Neural cell (in vitro differentiated cells): ENCODE measurements at regions not wholly inside any gene's neighbourhood (a gene's known extent, or its start where the extent isn't known, plus 50 kb on each side); places are given as distances from the start of the nearest gene placed in this dataset.

Experiments
- POLR2AphosphoS5 ChIP-seq: IDR thresholded peaks from 2 replicates; pipeline ENCODE4 v1.6.1; 2012
- TF ChIP-seq, protein P1 (sequence below): fragments of 450-650 bp; IDR thresholded peaks from 2 replicates; pipeline ENCODE4 v1.5.1; 2014; ENCODE audit warnings: antibody characterized with exemption, mild to moderate bottlenecking, moderate library complexity; ENCODE audit not compliant: poor library complexity, severe bottlenecking

DNA sequence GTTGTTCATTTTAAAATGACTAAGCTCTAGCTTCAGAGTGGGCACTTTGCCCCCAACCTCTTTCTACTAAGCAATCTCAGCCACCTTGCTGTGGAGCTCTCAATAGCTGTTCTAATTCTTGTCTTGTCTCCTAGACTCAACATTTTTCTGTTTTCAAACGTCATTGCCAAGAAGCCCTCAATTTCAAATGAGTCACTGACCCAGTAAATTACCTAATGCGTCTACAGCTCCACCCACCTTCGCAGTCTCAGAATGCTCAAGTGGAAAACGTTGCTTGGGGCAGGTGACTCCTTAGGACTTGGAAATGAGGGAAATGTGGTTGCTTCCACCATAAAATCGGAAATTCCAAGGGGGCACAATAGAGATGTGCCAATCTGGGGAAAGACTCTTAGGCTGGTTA is 59.0 kb downstream of the ING2 start:
- TF ChIP-seq POLR2AphosphoS5, result no peak
- TF ChIP-seq, protein P1, sequence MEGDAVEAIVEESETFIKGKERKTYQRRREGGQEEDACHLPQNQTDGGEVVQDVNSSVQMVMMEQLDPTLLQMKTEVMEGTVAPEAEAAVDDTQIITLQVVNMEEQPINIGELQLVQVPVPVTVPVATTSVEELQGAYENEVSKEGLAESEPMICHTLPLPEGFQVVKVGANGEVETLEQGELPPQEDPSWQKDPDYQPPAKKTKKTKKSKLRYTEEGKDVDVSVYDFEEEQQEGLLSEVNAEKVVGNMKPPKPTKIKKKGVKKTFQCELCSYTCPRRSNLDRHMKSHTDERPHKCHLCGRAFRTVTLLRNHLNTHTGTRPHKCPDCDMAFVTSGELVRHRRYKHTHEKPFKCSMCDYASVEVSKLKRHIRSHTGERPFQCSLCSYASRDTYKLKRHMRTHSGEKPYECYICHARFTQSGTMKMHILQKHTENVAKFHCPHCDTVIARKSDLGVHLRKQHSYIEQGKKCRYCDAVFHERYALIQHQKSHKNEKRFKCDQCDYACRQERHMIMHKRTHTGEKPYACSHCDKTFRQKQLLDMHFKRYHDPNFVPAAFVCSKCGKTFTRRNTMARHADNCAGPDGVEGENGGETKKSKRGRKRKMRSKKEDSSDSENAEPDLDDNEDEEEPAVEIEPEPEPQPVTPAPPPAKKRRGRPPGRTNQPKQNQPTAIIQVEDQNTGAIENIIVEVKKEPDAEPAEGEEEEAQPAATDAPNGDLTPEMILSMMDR, result no peak
